CD1c-positive myeloid dendritic cell (primary cell): ENCODE measurements at regions not wholly inside any gene's neighbourhood (a gene's known extent, or its start where the extent isn't known, plus 50 kb on each side); places are given as distances from the start of the nearest gene placed in this dataset.
"Not testable (repeated sequence)": the region's sequence is repeated elsewhere in the genome, so short reads cannot be mapped to it uniquely, and the experiment has no call there.

Experiments used
- DNase-seq: peaks from one replicate; pipeline ENCODE4 v3.0.0-alpha.2; 2016; ENCODE audit errors: extremely low spot score

DNA sequence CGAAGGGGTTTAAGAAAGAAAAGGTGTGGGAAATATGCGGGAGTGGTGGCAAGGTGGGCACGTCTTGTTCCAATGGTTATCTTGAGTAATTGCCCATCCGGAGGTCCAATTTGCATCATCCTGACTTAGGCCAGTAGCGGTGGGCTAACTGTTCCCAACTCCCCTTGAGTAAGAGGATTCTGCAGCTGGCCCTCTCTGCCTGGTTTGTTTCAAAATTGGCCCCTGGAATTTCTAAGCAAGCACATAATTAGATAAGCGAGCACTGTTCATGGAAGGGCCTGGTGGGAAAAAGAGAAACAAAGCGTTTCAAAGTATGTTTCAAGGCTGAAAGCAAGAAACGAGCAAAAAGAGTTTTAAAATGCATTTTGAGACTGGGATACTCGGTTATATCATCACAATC, 198.2 kb downstream of the CEP135 start:
- DNase-seq = no peak

GRCh38 chr4:56142088-56142487, 193.3 kb downstream of the CEP135 start:
- DNase-seq = no peak

DNA sequence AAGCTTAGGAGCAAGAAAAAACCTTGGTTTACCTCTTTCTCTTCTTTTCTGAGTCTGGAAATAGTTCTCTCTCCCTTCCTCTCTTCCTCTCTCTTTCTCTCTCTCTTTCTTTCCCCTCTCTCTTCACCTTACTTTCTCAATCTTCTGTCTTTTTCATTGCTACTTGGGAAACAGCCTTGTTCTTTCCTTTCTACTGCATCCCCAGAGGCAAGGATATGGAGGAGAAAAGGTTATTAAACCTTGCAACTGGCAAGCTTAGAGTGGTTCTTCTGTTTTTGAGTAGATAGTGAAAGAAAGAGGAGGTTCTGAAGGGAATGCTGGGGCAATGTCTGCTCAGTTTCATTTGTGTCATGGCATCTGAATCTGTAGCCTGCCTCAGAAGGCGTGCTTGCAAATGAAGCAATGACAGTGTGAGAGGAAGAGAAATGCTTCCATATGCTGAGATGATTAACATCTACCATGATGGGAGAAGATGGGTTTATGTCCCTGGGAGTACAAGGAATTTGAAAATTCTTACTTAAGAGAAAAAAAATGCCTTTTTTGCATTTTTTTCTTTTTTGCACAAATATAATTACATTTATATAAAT, 190.6 kb downstream of the CEP135 start:
- no peak for DNase-seq

DNA sequence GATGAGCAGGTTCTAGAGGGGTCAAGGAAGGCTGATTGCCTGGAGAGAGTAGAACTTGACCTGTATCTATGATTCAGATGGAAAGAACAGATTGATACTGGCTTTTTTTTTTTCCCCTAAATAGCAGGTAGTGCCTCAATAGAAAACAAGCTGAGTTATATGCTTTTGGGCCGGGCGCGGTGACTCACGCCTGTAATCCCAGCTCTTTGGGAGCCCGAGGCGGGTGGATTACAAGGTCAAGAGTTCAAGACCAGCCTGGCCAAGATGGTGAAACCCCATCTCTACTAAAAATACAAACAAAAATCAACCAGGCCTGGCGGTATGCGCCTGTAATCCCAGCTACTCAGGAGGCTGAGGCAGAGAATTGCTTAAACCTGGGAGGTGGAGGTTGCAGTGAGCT, 186.1 kb downstream of the CEP135 start:
- DNase-seq = not testable (repeated sequence)

- DNase-seq = no peak
Measured at GRCh38 chr4:56134266-56134665, 185.5 kb downstream of the CEP135 start.

DNA sequence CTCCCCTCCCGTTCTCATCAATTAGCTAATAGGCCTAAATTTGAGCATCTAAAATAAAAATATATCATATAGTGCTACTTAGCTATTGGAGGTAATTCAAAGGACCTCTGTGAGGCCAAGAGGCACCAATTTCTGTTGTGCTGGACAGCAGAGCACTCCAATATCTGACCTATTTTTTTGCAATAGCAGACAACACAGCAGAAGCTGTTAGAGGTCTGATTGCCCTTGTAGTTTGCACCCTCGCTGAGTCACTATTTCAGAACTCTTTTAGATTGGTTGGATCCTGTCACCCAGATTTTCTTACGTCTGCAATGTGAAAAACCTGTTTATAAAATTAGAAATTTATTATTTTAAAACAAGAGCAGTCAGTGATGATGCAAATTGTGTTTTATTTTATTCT, 184.1 kb downstream of the CEP135 start:
- DNase-seq = no peak

GRCh38 chr4:56132188-56132587, 183.4 kb downstream of the CEP135 start:
- not testable (repeated sequence) for DNase-seq

DNA sequence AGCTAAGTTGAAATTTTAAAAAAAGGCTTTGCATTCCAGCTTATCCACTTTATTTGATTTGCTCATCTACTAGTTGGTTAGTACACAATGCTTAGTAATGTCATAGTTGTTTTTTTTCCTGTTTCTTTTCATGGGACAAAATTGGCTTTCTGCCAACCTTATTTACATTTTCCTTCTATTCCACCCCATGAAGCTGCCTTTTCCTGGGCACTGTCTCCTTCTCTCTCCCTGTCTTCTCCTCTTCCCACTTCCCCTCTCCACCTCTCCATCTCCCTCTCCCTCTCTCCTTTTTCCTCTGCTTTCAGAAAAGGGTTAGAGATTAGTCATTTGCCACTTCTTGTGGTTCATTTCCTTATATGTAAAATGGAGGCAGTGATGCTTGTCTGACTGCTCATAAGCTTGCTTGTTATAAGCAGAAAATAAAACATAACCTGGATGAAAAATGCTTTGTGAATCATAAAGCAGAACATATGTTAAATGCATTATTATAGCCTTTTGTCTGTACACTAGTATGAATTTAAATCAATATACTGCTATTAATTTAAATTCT, 181.9 kb downstream of the CEP135 start:
- no peak for DNase-seq

DNA sequence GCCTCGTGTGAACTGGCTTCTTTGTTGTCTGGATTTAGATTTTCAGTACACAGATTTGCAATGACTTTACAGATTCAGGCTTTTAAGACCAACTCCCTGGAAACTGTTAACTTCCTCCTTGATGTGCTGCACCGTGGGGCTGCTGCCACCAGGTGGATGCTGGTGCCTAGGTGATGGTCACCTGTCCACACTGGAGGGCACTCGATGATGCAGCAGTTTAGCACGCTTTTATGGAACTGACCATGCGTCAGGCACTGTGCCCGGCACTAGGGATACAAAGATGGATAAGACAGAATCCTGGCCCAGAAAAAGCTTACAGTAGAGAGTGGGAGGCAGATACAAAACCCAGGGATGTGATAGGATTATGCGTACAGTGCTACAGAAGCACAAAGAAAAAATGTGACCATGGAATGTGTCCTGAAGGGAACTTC, 180.7 kb downstream of the CEP135 start:
- no peak for DNase-seq

- no peak for DNase-seq
Measured at GRCh38 chr4:56128213-56128612, 179.5 kb downstream of the CEP135 start.

DNA sequence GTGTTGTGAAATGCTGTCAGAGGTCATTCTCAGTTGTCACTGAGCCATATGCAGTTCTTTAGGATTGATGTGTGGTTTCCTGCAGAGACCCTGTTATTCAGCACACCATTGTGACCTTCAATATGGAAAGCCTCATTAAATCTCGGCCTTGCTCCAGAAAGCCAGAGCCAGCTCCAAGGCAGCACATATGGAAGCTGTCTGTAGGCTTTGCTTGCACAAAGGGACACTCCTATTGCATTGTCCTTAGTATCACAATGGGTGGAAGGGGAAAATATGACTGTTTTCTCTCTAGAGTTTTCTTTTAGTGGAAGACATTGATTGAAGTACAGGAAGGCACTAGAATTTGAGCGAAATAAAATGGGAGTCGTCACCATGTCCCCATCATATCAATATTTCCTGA, 179.0 kb downstream of the CEP135 start:
- DNase-seq = no peak

GRCh38 chr4:56123547-56123946, 174.8 kb downstream of the CEP135 start:
- DNase-seq = no peak

- DNase-seq = no peak
Measured at GRCh38 chr4:56123051-56123450, 174.3 kb downstream of the CEP135 start.

- no peak for DNase-seq
Measured at GRCh38 chr4:56118845-56119244, 170.1 kb downstream of the CEP135 start.

GRCh38 chr4:56118055-56118454, 169.3 kb downstream of the CEP135 start:
- DNase-seq = no peak

DNA sequence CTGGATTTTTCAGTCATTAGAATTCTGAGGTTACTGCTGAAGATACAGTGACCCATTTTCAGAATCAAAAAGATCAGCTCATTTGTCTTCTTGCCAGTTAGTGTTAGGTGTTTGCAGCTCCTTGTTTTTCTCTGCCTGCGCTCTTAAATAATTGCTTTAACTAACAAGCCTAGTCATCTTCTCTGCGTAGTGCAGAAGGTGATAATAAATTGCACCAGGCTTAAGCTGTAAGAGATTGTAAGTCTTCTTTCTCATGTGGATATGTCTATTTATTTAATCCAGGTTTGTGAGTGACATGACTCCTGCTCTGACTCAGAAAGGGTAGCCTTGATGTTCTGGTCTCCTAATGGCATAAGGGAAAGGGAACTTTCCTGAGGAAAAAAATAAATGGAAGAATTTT, 167.2 kb downstream of the CEP135 start:
- DNase-seq = no peak

GRCh38 chr4:56112377-56112776, 163.6 kb downstream of the CEP135 start:
- DNase-seq = no peak

- DNase-seq = no peak
Measured at GRCh38 chr4:56106180-56107147, 157.7 kb downstream of the CEP135 start.

GRCh38 chr4:56104188-56104587, 155.4 kb downstream of the CEP135 start:
- DNase-seq = no peak

DNA sequence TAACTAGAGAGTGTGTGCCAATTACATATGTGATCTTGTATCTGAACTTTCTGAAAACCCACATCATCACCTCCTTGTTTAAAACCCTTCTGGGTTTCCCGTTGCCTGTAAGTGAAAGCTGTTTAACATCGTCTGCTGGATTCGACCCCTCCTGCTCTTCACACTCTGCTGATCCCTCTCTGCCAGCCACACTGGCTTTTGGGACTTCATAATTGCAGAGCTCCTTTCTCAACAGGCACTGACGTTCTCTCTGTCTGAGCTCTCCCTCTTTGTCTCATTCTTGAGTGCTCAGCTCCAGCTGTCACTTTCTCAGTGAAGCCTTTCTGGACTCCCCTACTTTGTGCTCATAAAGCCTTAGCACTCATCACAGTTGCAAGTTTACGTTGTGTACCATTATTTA, 153.9 kb downstream of the CEP135 start:
- no peak for DNase-seq

- DNase-seq = no peak
Measured at GRCh38 chr4:56099378-56099786, 150.6 kb downstream of the CEP135 start.

GRCh38 chr4:56093576-56093975, 144.8 kb downstream of the CEP135 start:
- DNase-seq = no peak

DNA sequence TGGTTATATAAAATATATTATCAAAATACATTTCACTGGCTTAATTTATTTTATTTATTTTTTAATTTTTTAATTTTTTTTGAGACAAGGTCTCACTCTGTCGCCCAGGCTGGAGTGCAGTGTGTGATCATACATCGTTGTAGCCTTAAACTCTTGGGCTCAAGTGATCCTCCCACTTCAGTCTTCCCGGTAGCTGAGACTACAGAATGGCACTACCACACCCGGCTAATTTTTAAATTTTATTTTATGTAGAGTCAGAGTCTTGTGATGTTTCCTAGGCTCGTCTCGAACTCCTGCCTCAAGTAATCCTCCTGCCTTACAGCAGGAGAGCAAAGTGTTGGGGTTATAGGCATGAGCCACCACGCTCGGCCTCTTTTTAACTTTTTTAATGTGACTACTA, 143.8 kb downstream of the CEP135 start:
- no peak for DNase-seq
